Islet of Langerhans (tissue), 1 donor: ENCODE measurements at regions not wholly inside any gene's neighbourhood (a gene's known extent, or its start where the extent isn't known, plus 50 kb on each side); places are given as distances from the start of the nearest gene placed in this dataset.
"Not testable (repeated sequence)": the region's sequence is repeated elsewhere in the genome, so short reads cannot be mapped to it uniquely, and the experiment has no call there.

ENCODE experiments used
- FAIRE-seq: peaks from one replicate; lab custom pipeline; 2011; peaks lifted over from hg19 to GRCh38; lab: Jason Lieb, UNC

DNA sequence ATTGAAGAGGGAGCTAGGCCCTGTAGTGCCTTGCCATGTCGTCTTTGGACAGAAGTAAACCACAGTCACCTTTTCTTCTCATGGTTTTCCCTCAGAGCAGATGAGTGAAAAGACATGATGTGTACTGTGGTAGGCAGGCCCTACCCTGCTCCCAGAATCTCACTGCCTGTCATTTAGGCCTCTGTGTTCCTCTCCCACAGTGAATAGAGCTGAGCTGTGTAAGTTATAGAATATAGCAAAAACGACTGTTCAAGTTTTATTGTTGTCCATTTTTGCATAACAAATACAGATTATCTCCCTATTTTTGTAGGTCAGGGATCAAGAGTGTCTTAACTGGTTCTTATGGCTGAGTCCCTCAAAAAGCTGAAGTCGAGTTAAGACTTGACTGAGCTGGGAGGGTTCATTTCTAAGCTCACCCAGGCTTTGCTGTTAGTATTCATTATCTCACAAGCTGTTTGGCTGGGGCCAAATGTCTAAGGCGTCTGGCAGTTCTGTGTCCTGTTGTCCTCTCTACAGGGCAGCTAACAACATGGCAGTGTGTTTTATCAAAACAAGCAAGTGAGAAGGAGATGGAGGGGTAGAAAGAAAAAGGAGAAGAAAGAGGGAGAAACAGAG is 780.9 kb upstream of the POM121L12 start:
- FAIRE-seq = no peak

DNA sequence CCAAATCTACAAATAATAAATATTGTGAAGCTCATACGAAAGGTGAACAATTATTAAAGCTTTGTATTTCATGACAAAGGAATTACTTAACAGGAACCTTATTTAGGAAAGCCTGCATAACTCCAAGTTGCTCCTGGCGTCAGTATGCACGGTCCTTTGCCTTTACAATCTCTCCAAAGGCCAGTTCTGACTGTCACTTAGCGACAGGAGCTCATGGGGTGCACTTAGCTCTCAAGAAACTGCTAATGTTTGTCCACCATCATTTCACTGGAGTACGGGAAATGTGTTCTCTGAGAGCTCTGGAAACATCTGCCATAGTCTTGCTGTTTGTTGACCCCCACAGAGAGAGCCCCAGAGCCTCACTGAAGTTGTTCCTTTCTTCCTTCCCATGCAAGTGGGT is 781.5 kb upstream of the POM121L12 start:
- FAIRE-seq = no peak

DNA sequence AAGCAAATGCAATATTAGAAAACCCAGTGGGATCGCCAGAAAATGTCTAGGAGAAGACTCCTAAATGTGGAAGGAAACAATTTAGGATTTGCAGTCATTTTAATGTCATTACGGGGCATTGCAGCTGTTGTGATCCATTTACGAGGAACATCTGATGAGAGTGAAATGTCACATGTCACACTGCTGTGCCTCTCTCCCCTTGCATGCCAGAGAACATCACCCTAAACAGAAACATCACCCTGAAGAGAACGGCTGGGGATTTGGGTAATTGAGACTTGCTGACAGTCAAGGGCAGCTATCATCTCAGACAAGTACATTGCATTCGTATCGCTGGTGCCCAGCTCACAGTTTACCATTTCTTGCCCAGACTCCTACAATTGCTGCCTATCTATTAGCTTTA is 785.7 kb upstream of the POM121L12 start:
- no peak for FAIRE-seq

GRCh38 chr7:52247518-52247917 is 787.9 kb upstream of the POM121L12 start:
- FAIRE-seq = no peak

- no peak for FAIRE-seq
Measured at GRCh38 chr7:52243685-52244084, 791.7 kb upstream of the POM121L12 start.

GRCh38 chr7:52233248-52233647 is 802.2 kb upstream of the POM121L12 start:
- no peak for FAIRE-seq

DNA sequence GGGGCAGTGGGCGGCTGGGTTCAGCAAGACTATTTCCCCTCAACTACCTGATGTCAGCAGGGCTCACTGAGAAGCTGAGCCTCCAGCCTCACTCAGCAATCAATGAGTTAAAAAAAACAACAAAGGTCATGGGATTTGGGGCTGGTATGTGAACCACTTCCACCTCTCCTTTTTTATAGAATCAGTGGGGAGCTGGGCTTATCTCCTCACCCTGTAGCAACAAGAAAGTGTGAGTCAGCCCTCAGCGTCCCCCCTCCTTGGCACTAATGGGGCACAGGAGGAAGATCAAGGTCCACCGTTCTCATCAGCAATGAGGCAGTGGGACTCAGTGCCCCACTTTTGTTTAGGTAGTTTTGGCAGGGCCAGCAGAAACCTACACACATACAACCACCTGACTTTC is 823.5 kb upstream of the POM121L12 start:
- FAIRE-seq = no peak

DNA sequence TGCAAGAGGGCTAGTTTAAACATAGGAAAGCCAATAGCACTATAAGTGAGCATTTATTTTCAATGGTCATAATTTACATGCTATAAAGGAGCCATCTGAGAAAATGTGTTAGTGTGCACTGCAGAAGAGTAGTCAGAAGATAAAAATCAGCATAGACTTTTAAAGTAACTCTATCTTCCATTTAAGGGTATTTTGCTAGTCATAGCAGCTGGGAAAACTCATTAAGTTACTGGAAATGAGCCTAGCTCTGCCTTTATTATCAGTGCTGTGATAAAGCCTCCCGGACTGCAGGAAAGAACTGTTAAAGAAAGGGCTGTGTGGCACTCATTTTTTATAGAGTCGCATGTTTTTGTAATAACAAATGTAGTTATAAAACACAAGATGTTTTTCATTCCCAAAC is 825.8 kb upstream of the POM121L12 start:
- no peak for FAIRE-seq

DNA sequence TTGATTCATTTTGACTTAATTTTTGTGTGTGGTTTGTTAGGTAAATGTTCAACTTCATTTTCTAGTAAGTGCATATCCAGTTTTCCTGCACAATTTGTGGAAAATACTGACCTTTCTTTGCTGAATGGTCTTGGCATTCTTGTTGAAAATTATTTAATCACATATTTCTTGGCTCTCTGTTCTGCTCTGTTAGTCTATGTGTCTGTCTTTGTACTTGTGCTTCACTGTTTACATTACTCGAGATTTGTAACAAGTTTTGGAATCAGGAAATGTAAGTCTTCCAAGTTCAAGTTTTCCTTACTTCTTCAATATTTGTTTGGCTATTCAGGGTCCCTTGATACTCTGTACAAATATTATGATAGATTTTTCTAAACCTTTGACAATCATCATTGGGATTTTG is 838.2 kb upstream of the POM121L12 start:
- FAIRE-seq = no peak

- FAIRE-seq = no peak
Measured at GRCh38 chr7:52195664-52196063, 839.8 kb upstream of the POM121L12 start.

DNA sequence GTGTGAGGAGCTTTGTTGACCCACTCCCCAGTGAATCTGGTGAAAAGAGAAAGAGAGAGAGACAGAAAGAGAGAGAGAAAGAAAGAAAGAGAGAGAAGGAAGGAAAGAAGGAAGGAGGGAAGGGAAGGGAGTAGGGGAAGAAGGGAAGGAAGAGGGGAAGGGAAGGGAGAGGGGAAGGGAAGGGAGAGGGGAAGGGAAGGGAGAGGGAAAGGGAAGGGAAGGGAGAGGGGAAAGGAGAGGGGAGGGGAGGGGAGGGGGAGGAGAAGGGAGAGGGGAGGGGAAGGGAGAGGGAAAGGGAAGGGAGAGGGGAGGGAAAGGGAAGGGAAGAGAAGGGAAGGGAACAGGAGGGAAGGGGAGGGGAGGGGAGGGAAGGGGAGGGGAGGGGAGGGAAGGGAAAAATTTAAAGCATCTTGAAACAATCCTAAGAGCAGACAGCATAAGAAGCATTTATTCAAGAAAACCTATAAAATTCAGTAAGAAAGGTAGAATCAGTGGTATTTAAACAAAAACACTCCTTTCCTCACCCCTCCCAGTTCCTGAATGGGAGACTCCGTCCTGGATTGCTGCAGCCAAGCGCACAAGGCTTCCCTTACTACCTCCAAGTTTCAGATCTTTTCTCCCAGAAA is 846.2 kb upstream of the POM121L12 start:
- FAIRE-seq = no peak

DNA sequence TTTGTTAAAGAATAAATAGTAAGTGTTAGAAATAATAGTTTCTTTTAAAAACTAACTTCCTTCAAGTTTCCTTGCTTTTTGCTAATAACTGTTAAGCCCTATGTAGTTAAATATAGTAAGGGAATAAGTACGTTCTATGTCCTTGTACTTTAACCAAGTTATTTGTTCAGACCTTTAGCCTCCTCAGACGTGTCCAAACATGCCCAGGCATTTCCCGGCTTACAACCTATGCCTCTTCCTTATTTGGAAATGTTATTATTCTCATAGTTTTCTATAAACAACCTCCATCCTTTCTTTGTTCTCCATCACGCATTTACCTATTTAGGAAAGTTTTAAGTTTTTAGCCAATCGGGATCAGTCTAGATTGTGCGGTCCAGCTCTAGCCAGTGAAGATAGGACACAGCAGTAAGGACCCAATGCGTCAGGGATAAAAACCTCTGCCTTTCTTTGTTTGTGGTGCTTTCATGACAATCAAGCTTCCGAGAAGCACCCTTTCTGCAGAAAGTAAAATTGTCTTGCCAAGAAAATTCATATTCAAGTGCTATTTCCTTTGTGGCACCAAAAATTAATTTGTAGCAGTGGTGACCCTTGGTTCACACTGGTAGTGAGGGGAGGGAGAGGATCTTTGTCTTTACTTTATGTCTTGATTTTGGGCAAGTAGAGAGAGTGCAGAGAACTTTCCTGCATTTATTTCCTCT is 851.3 kb upstream of the POM121L12 start:
- no peak for FAIRE-seq

DNA sequence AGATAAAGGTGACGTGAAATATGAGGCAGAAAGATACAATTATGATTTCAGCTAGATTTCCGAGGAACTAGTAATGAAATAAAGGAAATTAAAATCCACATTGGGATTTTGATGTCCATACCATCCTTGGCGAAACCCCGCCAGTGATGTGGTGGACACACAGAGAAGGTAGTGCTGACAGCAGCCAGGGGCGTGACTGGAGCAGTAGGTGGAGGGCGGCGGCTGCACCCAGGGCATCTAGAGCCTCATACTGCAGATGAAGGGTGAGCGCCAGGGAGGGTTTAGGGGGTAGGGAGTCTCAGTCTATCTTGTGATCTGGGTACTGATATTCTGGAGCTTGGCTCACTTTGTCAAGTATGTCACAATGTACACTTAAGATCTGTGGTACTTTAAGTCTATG is 855.5 kb upstream of the POM121L12 start:
- no peak for FAIRE-seq

DNA sequence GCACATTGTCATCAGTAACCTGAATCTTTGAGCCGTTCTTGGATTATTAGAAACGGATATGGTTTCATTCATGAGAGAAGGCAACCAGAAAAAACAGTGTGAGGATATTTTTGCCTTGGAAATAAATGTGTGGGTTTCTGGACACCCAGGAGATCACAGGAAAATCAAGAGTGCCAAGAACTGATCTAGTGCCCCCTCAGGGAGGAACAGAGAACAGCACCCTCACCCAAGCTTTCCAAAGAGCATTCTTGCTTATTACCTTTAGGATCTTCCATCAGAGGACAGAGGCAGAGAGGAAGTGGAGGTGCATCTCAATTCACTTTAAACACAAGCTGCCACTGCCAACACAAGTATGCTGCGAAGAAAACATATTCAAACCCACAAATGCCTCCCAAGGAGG is 851.5 kb upstream of the COBL start:
- no peak for FAIRE-seq

DNA sequence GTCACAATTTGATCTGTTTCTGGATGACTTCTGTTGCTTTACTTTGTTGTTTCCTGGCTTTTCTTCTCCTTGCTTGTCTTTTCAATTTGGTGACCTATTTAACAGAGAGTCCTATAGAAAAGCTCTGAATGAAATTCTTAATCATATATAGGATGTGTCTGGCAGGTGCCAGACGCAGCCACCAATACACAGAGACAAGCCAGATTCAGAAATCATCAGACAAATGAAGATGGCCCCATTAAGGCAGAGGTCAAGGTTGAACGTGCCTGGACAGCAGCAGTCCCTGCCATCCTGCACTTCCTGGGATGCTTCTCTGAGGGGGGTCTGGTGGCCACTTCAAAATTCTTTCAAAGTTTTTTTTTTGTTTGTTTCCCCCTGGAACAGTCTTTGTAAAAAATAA is 846.7 kb upstream of the COBL start:
- FAIRE-seq = no peak

GRCh38 chr7:52161483-52161882 is 844.9 kb upstream of the COBL start:
- no peak for FAIRE-seq

- FAIRE-seq = not testable (repeated sequence)
Measured at GRCh38 chr7:52159421-52159820, 842.8 kb upstream of the COBL start.

- FAIRE-seq = no peak
Measured at GRCh38 chr7:52154382-52154781, 837.8 kb upstream of the COBL start.

DNA sequence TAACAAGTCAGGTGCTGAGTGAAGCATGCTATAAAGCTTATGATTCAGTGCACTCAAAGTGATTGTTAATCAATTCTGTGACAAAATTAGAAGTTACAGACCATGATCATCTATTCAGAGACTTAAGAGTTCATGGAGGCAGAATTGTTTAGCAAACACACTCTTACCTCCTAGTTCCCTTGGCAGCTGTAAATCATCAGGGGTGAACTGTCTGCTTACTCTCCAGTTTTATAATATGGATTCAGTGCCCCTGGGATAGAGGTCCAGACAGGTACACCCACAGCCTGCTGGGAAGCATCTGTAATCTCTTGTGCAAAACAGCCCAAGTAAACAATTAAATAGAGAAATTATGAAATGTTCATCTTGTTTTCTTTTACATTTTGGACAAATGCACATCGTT is 835.0 kb upstream of the COBL start:
- no peak for FAIRE-seq

DNA sequence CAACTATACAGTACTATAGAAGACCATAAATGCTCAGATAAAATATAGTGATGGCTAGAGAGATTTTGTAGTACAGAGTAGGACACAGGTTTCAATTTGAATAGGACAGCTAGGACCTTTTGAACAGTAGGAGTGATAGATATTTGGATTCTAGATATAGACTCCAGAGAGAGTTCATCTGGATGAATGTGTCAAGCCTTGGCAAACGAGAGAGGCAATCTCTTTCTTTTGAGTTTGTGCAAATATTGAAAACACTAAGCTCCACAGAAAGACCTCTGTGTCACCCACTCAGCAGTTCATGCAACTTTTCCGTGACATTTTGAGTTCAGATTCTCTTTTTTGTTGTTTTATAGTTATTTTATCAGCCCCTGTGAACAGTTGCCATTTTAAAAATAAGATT is 834.3 kb upstream of the COBL start:
- no peak for FAIRE-seq

DNA sequence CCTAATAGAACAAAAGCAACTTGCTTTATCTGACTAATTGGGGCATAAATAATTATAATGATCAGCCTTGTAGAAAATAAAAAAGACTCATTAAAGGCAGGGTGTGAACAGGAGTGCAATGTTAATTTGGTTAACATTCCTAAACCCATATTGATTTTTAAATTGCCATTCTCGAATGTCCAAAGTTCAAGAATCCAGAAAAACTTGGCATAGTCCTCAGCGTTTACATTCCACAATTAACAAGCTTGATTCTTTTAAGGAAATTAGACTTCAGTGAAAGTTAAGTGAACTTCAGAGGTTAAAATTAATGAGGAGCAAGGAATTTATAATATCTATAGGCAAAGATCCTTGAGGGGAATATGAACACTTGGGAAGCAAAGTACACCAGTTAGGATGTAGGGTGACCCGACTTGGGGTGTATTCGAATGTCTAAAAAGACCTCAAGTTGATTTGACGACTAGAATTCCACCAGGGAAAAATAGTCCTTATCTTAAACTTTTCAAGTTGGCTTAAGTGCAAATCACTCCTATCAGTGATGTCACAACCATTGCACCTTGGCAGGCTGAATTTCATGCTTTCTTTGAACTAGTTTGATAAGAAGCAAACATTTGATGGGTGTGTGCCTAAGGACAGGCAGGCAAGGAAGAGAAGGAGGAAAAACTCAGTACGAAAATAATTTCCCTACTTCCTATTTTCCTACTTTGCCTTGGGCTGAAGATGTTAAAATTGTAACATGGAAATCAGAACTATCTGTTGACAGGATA is 830.4 kb upstream of the COBL start:
- no peak for FAIRE-seq

DNA sequence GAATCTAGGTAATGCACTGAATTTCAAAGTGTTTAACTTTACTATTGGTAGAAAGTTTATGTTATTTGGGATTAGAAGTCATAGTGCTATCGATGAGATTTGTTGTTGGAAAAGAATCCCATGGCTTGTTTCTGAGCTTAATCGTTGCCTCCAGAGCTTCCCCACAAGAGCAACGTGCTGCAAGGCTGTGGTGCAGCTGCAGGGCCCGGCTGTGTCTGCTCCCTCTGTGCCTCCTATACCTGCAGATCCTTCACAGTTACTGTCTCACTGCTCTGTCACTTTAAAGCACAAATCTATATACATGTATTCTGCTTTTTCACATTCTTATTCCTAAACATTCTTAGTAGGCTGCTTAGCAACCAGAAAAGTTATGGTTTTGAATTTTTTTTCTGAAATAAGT is 826.6 kb upstream of the COBL start:
- FAIRE-seq = no peak

DNA sequence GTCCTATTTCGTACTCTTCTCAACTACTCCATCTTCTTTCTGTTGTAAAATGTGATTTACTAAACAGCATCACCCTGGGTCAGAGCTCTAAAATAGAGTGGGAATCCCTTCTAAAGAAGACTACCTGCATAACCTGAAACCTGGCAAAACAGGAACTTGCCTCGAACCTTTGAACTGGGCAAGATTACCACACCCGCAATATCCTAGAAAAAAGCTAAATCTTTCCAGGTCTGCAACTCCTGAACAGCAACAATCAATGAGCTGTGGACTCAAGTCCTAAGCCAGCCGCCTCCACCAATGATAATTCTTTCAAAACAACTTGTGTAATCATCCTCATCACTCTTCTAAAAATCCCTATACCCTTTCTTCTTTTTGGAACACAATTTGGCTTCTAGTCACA is 824.2 kb upstream of the COBL start:
- FAIRE-seq = no peak
